ENCODE measurements at regions not wholly inside any gene's neighbourhood (a gene's known extent, or its start where the extent isn't known, plus 50 kb on each side); places are given as distances from the start of the nearest gene placed in this dataset.

- TF ChIP-seq, protein P1, sequence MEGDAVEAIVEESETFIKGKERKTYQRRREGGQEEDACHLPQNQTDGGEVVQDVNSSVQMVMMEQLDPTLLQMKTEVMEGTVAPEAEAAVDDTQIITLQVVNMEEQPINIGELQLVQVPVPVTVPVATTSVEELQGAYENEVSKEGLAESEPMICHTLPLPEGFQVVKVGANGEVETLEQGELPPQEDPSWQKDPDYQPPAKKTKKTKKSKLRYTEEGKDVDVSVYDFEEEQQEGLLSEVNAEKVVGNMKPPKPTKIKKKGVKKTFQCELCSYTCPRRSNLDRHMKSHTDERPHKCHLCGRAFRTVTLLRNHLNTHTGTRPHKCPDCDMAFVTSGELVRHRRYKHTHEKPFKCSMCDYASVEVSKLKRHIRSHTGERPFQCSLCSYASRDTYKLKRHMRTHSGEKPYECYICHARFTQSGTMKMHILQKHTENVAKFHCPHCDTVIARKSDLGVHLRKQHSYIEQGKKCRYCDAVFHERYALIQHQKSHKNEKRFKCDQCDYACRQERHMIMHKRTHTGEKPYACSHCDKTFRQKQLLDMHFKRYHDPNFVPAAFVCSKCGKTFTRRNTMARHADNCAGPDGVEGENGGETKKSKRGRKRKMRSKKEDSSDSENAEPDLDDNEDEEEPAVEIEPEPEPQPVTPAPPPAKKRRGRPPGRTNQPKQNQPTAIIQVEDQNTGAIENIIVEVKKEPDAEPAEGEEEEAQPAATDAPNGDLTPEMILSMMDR (IDR thresholded peaks at IDR 0.05), result no peak
- no peak for TF ChIP-seq ZFX (IDR thresholded peaks at IDR 0.05; ENCODE audit: borderline replicate concordance)
These were observed 596.5 kb upstream of the POT1 start for GRCh38 chr7:125526092-125526491.
